GM18861 (cell line): ENCODE measurements at regions not wholly inside any gene's neighbourhood (a gene's known extent, or its start where the extent isn't known, plus 50 kb on each side); places are given as distances from the start of the nearest gene placed in this dataset.

ENCODE experiments used
- ATAC-seq: cut with Tn5 transposase; IDR thresholded peaks from one replicate; pipeline ENCODE4 v1.9.1; 2021; ENCODE audit not compliant: unreplicated experiment

DNA sequence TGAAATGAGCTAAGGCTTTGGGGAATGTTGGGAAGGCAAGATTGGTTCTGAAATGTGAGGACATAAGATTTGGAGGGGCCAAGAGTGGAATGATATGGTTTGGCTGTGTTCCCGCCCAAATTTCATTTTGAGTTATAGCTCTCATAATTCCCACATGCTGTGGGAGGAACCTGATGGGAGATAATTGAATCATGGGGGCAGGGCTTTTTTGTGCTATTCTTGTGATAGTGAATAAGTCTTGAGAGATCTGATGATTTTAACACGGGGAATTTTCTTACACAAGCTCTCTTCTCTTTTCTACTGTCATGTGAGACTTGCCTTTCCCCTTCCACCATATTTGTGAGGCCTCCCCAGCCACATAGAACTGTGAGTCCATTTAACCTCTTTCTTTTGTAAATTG lies 157.6 kb upstream of the C1QTNF7 start:
- ATAC-seq = no peak

DNA sequence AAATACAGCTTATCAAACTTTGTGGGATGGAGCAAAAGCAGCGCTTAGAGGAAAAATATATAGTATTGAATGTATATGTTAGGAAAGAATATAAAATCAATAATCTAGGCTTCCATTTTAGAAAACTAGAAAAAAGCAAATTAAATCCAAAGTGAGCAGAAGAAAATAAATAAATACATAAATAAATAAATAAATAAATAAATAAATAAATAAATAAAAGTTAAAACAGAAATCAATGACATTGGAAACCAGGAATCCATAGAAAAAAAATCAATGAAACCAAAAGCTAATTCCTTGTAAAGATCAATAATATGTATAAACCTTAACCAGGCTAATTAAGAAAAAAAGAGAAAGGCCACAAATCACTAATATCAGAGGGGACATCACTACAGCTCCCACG lies 141.8 kb upstream of the C1QTNF7 start:
- no peak for ATAC-seq

DNA sequence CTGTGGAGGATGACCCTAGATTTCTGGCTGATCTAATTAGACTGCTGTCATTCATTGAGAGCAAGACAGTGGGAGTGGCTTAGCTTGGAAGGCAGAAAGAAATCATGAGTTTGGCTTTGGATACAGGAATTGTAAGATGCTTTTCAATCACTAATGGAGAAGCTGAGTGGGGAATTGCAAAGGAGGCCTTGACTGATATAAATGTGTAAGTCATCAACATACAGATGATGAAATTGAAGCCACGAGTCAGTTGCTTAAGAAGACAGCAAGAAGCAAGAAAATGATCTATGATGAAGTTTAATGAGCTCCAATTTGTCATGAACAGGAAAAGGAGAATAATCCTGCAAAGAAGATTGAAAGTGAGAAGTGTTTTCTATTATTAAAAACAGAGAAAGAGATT lies 136.7 kb upstream of the C1QTNF7 start:
- no peak for ATAC-seq

DNA sequence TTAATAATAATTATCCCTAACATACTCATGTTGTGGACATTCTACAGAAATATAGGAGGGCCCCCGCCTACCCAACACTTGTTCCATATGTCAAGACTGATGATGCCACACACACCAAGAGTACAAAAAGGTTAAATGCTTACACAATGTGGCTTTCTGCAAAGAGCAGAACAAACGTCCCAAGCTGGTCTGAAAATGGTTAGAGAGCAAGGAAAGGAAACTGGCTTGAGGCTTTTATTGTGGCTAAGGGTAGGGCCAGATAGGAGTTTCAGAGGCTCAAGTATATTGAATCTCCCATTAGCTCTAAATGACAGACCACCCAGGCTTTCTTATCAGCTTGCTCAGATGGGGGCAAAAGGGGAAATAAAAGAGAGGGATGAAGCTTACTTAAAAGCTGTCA lies 134.1 kb upstream of the C1QTNF7 start:
- ATAC-seq = no peak

DNA sequence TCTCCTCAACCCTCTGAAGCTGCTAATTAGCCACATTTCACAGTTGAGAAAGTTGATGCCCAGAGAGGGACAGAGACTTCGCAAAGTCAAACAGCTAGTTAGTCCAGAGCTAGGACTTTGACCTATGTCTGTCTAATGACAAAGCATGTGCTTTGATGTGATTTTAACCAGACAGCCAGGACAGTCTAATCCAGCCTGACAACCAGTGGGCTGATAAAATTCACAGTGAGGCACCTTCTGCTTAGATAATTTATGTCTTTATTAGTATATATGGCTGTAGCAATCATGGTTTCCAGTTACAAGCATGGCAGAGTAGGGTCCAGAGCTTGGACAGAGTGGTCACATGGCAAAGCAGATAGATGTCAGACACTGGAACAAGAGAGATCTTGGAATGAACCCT lies 133.6 kb upstream of the C1QTNF7 start:
- no peak for ATAC-seq

DNA sequence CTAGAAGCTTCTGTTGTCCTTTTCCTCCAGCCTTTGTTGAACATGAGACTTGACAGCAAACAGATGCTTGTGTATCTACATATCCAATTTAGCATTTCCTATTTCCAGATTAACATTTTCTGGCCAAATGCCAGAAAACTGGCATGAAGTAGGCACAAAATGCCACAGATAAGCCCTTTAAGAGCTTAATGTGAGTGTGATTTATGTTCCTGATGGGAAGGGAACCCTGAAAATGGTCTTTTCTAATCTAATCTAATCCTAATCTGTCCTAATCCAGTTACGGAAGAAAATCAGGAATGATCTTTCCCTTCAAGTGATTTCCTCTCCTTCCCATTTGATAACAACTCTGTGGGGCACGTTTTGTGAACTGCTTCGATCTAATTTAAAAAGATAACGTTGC lies 133.0 kb upstream of the C1QTNF7 start:
- ATAC-seq = no peak

DNA sequence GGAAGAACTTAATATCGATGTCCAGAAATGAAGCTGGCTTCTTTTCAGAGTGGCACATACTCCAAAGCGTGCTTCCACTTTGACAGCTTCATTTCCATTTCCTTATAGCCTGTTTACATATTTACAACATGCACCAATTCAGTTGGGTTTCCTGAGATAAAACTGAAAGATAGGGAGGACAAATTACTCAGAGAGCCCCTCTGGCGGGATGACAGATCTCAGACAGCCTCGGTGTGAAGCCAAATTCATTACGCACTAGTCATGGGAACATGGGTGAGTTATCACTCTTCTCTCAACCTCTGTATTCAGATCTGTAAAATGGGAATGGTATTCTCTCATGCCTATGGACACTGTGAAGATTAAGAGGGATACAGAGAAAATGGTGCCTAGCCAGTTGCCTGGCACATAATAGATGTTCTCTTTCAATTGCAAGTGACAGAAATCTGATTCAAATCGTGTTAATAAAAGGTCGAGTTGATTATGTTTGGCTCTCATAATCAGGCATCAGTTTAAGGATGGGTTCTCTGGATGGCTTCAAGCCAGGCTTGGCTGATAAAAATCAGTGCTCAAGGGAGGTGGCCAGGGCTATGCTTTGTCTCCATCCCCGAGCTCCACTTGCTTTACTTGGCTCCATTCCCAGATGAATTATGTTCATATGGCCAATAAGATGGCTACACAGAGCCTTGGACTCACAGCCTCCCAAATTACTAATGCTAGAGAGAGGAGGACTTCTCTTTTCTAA lies 132.2 kb upstream of the C1QTNF7 start:
- ATAC-seq = no peak

DNA sequence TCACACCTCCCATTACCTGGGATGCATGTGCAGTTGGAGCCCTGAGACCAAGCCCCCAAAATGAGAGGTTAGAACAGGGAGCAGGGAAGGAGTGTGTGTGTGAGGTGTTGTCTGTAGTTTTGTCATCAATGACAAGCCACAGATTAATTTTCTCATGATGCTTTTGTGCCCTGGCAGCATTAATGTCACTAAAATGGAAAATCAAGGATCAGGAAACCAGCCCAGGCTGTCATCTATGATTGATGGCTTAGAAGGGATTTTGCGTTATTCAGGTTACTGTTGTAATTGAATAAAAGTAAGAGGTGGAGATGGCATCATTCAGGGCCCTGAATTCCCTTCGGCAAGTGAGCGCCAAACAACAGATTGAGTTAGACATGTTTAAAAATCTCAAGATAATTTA lies 130.5 kb upstream of the C1QTNF7 start:
- ATAC-seq = no peak

DNA sequence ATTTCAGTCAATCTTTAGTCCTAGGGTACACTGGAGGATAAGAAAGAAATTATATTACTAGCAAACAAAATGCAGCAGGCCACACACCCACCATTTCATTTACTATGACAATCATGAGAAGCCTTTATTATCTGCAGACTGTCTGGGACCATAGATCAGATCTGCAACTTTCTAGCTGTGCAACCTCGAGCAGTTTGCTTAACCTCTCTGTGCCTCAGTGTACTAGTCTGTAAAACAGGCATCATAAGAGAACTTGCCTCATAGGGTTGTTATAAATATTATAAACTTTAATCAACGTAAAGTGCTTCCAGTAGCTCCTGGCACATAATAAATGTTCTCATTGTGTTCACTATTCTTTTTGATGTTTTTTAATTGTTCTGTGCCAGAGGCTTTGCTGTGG lies 128.2 kb upstream of the C1QTNF7 start:
- ATAC-seq = no peak

DNA sequence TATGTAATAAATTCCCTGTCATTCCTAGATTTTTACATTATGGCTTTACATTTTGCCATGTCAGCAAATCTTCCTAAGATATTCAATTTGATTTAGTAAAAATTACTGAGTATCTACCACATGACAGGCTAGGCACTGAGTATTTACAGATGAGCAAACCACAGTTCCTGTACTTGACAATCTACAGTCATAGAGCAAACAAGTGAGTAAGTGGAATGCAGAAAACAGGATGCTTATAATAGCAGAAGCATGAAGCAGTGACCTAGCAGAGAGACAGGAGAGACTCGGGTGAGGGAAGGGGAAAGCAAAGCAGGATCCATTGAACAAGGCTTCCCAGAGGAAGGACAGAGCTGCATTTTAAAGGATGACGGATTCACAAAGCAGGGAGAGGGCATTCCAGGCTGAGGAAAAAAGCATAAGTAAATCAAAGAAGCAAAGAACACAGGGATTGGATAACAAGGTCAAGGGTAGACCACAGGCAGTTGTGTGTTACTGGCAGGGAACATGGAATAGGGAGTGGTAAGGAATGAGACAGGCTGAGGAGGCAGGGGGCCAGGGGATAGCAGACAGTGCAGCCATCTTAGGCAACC lies 124.7 kb upstream of the C1QTNF7 start:
- ATAC-seq = no peak

DNA sequence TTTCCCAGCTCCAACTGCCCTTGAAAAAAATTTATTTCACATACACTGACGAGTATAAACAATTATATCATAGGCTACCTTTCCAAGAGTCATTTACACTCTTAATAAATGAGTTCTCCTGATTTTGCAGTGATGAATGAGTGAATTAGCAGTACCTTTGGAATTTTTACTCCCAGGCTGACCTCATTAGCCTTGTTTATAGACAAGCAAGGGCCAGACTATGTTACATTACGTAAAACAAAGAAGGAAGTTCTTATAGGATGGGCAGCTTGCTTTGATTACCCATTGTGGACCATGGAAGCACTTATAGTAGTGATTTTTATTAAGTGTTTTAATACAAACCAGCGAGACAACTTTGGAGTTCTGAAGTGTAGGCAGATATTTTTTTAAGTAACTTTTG lies 112.9 kb upstream of the C1QTNF7 start:
- ATAC-seq = no peak

DNA sequence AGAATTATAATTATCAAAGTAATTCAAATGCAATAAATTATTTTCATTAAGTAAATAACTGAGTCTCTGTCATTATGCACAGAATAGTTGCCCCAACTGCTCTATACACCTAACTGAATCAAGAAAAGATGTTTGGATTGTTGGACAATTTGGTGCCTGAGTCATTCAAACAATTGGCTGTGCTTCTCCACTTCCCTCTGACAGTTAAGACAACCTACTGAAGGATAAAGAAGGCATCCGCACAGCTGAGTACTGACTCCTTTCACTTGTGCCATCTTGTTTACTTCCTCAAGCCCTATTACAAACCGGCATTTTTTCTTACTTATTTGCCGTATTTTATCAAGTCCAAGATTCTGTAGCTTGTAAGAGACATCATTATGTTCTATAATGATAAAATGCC lies 110.6 kb upstream of the C1QTNF7 start:
- no peak for ATAC-seq

DNA sequence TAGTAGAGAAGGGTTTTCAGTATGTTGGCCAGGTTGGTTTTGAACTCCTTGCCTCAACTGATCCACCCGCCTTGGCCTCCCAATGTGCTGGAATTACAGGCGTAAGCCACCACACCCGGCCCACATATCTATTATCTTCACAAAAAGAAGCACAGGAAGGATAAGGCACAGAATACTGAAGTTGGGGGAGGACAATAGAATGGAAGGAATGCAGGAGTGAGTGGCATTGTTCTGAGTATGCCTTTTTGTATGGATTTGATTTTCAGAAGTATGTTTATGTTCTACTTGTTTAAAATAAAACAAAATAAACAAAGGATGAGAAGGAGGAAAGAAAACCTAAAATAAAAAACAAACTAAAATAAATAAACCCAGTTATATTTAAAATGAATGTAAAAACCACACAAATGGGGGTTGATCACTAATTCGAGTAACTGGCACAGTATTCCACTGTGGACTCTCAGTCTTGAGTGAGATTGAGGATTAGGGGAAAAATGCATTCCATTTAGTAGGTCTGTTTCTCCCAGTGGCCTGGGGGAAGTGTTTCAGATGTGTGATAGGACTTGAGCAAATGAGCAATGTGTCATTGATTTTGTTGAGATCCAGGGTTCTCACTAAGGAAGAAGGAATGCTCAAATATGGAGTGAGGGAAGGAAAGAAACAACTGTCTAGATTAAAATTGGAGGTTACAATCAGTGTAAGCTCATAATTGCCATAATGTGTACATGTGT lies 109.0 kb upstream of the C1QTNF7 start:
- no peak for ATAC-seq

DNA sequence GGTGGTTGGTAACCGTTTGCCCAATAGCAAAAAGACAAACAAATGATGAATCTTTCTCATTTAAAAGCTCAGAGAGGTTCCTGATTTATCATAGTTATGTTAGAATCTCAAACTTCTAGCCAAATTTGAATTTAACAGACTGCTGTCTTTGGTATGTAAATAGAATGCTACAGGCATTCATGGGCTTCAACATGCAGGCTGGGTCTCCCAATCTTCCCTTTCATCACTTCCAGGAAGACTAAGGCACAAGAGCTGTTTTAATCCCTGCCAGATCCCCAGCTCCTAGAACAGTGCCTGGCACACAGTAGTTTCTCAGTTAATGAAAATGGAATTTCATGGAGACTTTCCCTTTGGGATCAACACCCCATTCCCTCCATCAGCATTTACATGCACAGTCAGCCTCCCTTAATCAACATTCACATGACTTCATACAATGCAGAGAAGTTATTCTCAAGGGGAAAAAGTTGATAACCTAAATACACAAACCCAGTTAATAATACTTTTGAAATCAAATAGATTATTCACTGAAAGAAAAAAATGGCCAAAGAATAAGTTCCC lies 107.6 kb upstream of the C1QTNF7 start:
- no peak for ATAC-seq

DNA sequence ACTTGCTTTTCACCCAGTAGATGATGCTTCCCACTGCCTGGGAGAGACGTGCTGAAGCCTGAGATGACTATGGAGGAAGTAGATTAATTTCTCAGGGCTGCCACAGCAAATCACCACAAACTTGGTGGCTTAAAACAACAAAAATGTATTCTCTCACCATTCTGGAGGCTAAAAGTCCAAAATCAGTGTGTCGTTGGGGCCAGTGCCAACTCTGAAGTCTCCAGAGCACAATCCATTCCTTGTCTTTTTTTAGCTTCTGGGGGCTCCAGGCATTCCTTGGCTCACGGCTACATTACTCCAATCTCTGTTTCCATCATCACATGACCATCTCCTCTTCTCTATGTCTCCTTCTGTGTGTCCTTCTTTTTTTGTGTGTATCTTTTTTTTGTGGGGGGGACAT lies 105.8 kb upstream of the C1QTNF7 start:
- ATAC-seq = no peak

DNA sequence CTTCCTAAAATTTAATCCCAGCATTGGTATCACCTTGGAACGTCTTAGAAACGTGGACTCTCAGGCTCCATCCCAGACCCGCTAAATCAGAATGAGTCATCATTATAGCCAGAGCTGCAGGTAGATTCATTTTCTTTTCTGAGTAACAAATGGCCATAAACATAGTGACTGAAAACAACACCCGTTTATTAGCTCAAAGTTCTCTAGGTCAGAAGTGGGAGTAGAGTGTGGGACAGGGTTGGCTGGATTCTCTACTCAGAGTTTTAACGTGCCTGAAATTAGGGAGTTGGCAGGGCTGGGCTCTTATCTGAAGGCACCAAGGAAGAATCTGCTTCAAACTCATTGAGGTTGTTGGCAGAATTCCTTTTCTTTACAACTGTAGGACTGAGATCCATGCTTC lies 101.8 kb upstream of the C1QTNF7 start:
- no peak for ATAC-seq

DNA sequence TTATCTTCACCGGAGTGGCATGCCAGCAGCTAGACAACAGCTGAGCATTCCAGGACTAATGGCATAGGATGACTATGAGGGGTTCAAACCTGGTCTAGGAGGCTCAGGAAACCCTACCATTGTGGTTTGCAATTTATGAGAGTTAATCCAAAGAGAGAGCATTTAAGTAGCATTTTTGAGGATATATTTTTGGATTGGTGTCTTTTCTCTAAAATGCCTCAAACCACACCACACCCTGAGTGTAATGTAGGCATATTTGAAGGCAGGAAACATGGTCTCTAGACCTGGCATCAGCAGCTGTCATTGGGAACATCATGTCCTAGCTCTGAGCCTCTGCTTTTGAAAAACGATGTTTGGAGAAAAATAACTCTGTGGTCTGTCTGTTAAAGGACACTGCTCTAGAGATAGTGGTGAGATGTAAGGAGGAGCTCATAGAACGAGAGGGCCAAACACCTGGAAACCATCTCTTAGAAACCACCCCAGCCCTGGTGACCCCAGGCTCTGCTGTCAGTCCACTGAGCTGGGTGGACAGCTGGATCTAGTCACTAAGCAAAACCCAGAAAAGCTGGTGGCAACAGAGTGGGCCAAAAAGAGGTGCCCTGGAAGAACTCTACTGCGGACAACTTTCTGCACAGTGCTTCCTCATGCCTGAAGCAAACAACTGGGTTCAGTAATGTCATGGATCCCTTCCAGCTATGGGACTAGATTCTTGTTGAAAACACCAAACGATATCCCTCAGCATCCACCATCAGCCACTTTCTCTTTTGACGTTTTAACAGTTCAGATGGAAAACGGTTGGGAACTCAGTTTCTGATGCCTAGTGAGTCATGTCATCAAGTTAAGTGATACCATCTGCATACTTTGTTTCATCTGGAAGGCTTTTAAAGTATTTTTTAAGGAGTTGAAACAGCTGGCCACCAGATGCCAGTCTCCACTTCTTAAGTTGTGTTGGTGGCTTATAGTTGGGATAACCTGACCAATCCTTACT lies 100.2 kb upstream of the C1QTNF7 start:
- ATAC-seq = no peak

DNA sequence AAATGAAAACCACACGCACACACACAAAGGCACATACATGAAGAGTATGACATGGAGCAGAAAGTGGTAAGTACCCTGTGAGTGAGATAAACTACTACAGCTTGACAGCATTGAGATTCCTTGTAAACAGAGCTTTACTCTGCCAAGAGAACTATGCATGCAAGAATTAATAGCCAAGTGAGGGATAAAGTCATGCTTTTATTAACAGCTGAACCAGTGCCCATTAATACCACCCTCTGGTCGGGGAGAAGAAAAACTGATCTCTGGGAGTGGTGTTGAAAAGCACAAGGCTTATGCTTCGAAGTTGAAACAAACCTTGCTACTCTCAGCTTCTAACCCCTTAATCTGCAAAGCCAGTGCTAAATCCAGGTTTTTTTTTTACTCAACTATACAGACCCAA lies 95.9 kb upstream of the C1QTNF7 start:
- ATAC-seq = no peak

DNA sequence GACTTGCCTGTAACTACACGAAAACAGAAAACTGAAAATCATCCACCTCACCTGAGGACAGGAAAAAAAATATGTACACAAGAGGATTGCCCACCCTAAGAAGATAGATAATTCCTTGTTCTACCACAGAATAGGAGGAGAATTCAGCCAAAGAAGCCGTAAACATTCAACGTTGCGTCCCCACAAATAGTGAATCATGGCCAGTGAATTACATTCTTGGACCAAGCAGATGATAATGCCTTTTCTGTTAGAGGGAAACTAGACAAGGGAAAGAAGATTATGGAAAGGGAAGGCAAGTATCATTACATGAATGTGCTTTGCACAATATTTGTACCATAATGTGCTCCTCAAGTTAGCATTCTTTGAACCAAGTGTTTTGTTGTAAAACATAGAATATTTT lies 95.5 kb upstream of the C1QTNF7 start:
- ATAC-seq = no peak

DNA sequence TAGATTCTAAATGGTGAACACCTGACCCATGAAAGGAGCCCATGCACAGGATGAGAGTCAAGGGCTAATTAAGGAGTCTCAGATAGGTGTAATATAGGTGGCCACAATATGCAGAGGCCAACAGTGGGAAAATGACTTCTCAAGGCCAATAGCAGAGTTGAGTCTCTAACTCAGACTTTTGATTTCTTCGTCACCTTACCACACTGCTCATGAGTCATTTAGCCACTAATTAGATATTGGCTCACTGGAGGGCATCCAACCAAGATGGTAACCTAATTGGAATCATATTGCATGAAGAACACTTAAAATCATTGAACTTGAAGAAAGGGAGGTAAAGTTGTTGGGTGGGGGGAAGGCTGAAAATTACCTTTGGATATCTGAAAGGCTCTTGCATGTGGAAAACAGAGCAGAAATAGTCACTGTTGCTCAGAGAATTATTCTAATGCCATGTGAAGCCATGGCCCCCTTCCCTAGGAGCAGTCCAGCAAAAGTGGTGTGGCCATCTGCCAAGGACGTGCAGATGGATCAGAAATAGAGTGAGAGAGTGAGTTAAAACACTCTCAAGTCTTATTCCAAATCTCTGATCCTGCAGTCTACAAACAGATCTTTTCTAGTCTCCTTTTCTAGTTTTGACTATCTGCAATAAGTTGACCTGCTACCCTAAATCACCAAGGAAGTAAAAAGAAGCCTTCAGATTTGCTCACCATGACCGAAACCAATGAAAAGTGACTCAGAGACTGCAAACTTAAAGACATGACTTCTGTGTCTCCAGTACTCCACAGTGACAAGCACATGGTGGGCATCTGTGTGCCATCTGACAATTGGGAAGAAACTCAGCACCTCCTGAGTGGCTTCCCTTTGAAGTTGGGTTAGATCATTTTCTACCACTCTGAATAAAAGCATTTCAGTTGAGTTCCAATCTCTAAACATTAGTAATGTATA lies 93.9 kb upstream of the C1QTNF7 start:
- no peak for ATAC-seq
